ENCODE measurements at regions not wholly inside any gene's neighbourhood (a gene's known extent, or its start where the extent isn't known, plus 50 kb on each side); places are given as distances from the start of the nearest gene placed in this dataset.

DNA sequence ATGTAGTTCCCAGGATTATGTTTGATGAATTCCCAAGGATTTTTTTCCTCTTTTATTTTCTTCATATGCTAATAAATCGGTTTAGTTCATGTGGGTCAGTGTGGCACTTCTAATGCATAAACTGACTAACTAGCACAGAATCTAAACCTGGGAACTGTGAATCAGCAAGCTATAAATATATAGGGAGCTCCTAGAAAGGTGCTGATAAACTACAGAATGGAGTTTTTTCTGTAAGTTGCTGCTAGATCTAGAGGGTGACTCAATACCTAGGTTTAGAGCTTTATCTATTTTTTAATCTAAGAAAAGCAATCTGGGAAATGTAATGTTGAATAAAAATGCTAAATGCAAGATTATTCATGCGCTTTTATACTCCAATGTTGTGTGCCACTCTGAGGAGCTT lies 118.8 kb upstream of the PTCHD4 start:
- Histone ChIP-seq H3K27ac (replicated peaks) (no peak overlapping the region), H3K27me3 (ENCODE audit: insufficient read depth, poor library complexity, severe bottlenecking) (no peaks in the 10 kb centered on the region), H3K4me3 (replicated peaks; ENCODE audit: insufficient read depth, low read length) (no peak overlapping the region)
- no peak for DNase-seq (ENCODE audit: low read depth in 1 of 2, low spot score in 1 of 2)
- no peak for TF ChIP-seq POLR2AphosphoS5 (IDR thresholded peaks at IDR 0.05; ENCODE audit: low read depth)
- TF ChIP-seq, protein P1, sequence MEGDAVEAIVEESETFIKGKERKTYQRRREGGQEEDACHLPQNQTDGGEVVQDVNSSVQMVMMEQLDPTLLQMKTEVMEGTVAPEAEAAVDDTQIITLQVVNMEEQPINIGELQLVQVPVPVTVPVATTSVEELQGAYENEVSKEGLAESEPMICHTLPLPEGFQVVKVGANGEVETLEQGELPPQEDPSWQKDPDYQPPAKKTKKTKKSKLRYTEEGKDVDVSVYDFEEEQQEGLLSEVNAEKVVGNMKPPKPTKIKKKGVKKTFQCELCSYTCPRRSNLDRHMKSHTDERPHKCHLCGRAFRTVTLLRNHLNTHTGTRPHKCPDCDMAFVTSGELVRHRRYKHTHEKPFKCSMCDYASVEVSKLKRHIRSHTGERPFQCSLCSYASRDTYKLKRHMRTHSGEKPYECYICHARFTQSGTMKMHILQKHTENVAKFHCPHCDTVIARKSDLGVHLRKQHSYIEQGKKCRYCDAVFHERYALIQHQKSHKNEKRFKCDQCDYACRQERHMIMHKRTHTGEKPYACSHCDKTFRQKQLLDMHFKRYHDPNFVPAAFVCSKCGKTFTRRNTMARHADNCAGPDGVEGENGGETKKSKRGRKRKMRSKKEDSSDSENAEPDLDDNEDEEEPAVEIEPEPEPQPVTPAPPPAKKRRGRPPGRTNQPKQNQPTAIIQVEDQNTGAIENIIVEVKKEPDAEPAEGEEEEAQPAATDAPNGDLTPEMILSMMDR (IDR thresholded peaks at IDR 0.05; ENCODE audit: insufficient read depth, low read length), result no peak
- no peak for TF ChIP-seq GABPA (IDR thresholded peaks at IDR 0.05; ENCODE audit: low read depth)
- TF ChIP-seq, protein P2, sequence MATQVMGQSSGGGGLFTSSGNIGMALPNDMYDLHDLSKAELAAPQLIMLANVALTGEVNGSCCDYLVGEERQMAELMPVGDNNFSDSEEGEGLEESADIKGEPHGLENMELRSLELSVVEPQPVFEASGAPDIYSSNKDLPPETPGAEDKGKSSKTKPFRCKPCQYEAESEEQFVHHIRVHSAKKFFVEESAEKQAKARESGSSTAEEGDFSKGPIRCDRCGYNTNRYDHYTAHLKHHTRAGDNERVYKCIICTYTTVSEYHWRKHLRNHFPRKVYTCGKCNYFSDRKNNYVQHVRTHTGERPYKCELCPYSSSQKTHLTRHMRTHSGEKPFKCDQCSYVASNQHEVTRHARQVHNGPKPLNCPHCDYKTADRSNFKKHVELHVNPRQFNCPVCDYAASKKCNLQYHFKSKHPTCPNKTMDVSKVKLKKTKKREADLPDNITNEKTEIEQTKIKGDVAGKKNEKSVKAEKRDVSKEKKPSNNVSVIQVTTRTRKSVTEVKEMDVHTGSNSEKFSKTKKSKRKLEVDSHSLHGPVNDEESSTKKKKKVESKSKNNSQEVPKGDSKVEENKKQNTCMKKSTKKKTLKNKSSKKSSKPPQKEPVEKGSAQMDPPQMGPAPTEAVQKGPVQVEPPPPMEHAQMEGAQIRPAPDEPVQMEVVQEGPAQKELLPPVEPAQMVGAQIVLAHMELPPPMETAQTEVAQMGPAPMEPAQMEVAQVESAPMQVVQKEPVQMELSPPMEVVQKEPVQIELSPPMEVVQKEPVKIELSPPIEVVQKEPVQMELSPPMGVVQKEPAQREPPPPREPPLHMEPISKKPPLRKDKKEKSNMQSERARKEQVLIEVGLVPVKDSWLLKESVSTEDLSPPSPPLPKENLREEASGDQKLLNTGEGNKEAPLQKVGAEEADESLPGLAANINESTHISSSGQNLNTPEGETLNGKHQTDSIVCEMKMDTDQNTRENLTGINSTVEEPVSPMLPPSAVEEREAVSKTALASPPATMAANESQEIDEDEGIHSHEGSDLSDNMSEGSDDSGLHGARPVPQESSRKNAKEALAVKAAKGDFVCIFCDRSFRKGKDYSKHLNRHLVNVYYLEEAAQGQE (IDR thresholded peaks at IDR 0.05; ENCODE audit: insufficient replicate concordance, low read depth), result no peak
- TF ChIP-seq SPI1 (IDR thresholded peaks at IDR 0.05; ENCODE audit: borderline replicate concordance, low read depth), result no peak

DNA sequence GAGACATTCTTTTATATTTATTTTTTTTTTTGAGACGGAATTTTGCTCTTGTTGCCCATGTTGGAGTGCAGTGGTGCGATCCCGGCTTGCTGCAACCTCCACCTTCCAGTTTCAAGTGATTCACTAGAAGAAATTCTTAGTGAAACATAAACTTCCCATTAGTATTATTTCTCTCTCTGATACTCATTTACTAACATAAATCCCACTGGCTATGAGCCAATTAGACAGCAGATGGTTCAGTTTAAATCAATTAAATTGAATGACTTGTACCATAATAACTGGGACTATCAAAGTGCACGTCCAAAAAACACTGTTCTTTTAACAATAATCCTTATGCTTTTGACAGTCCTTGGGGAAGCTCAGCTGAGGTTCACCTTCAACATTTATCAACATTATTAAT lies 111.2 kb upstream of the PTCHD4 start:
- H3K27me3 ChIP-seq (ENCODE audit: insufficient read depth, poor library complexity, severe bottlenecking), result no peaks in the 10 kb centered on the region
- no peak overlapping the region for H3K27ac ChIP-seq (replicated peaks)
- DNase-seq (ENCODE audit: low read depth in 1 of 2, low spot score in 1 of 2), result no peak

DNA sequence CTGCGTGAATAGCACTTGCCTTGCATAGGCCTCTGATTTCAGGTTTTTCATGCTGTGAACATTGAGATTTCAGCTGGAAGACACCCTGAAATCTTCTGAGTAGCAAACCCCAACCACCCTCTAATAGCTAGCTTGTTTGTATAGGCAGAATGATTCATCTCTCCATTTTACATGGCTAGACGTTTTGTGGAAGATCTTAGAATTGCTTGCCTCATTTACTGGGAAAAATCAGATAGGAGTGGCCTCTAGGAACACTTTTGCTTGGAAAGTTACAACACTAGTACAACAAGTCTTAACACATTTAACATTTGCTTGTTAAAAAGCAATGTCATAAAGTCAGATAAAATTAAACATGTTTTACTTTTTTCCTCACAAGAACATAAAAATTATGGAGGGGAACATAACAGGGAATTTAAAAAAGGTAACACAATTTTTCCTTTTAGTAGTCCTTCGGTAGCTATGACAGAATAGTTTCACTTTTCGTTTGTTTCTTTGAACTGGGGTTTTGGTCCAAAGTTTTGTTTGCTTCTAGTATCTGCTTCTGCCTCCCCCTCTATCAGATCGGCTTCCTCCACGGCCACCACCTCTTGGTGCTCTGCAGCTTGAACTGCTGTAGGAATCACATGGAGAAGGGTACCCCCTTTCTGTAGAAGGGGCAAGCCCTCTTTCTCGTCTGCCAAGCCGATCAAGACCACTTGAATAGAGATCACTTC lies 102.2 kb upstream of the PTCHD4 start:
- DNase-seq (ENCODE audit: low read depth in 1 of 2, low spot score in 1 of 2), result no peak
- Histone ChIP-seq H3K27me3 (ENCODE audit: insufficient read depth, poor library complexity, severe bottlenecking) (no peaks in the 10 kb centered on the region), H3K27ac (replicated peaks) (no peak overlapping the region), H3K4me3 (replicated peaks; ENCODE audit: insufficient read depth, low read length) (no peak overlapping the region)
- TF ChIP-seq, protein P2 (IDR thresholded peaks at IDR 0.05; ENCODE audit: insufficient replicate concordance, low read depth), result no peak

More for the DNA sequence above, 111.2 kb upstream of the PTCHD4 start:
- TF ChIP-seq GABPA (IDR thresholded peaks at IDR 0.05; ENCODE audit: low read depth) (no peak), POLR2AphosphoS5 (IDR thresholded peaks at IDR 0.05; ENCODE audit: low read depth) (no peak)
- no peak overlapping the region for H3K4me3 ChIP-seq (replicated peaks; ENCODE audit: insufficient read depth, low read length)

DNA sequence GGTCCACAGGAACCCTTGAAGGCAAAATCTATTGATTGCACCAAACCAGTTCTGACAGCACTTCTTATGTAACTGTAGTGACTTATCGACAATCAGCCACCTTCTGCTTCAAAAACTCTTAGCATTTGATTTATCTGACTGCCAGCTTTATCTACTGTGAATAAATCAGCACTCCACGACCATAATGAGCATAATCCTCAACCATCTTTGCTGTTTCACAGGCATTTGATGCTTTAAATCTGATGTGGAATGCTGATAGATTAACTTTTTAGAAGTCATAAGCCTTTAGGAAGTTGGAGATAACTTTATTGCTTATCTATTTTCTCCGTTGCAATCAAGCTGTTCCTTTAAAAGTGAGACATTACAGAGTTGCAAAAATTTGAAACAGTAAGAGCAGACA lies 101.5 kb upstream of the PTCHD4 start:
- H3K27me3 ChIP-seq (ENCODE audit: insufficient read depth, poor library complexity, severe bottlenecking), result no peaks in the 10 kb centered on the region
- H3K4me3 ChIP-seq (replicated peaks; ENCODE audit: insufficient read depth, low read length), result no peak overlapping the region
- no peak for DNase-seq (ENCODE audit: low read depth in 1 of 2, low spot score in 1 of 2)
- TF ChIP-seq SPI1 (IDR thresholded peaks at IDR 0.05; ENCODE audit: borderline replicate concordance, low read depth), result no peak
- no peak for TF ChIP-seq GABPA (IDR thresholded peaks at IDR 0.05; ENCODE audit: low read depth)
- TF ChIP-seq POLR2AphosphoS5 (IDR thresholded peaks at IDR 0.05; ENCODE audit: low read depth), result no peak
- TF ChIP-seq, protein P2 (IDR thresholded peaks at IDR 0.05; ENCODE audit: insufficient replicate concordance, low read depth), result no peak
- TF ChIP-seq, protein P1 (IDR thresholded peaks at IDR 0.05; ENCODE audit: insufficient read depth, low read length), result no peak
- H3K27ac ChIP-seq (replicated peaks), result no peak overlapping the region
